Fibroblast of skin of left quadriceps (primary cell): ENCODE measurements at regions not wholly inside any gene's neighbourhood (a gene's known extent, or its start where the extent isn't known, plus 50 kb on each side); places are given as distances from the start of the nearest gene placed in this dataset.

ENCODE experiments used
- DNase-seq, 2 experiments: peaks; one replicate each; pipeline ENCODE4 v3.0.0-alpha.2; 2013; ENCODE audit warnings: low read depth in 2 of 2

DNA sequence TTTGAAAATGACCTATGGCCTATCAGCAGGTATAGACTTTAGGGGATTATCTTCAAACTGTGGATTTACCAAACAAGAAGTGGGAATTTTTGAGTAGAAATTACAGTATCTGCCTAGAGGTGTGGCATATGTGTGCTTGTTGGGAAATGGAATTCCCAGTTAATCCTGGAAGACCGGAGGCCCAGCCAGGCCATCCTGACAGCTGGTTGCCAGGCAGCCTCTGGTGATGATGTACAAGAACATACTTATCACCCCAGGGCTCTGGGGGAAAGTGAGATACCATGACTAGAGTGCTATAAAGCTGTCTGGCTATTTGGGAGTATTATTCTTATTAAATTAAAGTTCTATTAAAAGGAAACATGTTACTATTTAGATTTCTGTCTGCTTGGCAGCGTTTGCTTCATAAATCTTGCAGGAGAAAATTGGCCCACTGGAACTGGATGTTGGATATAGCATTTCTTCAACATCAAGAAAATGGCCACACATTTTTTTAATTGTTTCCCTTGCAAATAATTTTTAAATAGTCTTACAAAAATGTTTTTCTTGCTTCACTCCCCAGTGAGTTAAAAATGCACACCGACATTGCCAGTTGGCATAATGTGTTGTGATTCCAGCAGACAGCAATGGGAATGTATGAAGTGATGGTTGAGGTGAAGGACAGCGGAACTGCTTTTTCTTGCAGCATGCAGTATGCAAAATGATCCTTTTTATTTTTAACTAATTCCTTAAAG lies 187.8 kb downstream of the MYLK4 start:
- DNase-seq = no peak

DNA sequence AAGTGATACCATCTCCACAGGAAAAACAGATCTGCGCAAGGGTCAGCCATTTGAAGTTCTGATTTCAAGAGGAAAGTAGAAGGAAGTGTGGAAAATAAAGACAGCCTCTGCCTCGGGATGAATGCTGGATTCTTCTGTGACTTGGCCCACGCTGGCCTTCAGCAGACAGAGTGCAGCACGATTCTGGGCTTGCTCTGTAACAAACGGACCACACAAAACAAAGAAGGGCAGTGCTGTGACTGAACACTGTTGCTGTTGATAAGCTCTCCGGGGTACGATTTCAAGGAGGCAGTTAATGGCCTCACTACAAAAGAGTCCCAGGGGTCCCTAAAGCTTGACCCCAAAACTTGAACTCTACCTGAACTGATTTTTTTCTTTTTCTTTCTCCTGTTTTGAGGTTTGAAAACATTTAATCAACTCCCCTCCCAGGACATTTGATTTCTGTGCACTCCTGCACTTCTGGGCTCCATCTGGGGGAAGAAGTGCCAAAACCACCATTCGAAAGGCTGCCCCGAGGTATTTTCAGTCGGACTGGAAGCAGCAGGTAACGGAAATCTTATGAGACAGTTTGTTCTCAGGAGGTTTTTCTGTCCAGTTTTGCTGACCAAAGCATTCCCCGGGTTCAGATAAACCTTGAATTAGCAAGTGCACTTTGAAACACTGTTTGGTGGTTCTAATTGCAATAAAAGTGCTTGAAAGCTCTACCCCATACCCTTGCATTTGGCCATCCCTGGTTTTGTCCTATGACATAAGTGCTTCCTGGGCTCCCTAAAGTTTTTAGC lies 189.6 kb downstream of the MYLK4 start:
- no peak for DNase-seq

DNA sequence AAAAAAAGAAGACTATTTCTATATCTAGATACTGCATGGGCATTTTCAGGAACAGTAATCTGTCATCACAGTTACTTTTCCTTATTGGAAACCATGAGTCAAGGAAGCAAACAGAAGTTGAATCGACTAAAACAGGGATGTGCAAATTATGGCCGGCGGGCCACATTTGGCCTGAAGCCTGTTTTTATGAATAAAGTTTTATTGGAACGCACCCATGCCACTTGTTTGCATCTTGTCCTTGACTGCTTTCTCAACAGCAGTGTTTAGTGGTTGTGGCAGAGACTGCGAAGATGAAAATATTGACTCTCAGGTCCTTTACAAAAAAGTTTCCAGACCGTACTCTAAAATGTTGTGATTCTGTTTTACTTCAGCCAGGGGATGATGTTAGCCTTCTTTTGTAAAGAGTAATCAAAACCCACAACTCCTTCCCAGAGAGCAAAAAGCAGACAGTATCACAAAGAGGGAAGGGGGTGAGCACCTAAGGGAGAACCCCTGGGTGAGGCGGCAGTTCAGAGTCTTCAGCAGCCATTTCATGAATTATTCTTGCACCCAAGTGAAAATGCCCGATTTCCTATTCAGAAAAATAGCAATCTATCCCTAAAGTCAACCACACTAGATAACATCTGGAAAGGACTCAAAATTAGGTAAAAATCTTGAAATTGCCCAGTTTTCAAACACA lies 190.4 kb downstream of the MYLK4 start:
- DNase-seq = no peak

DNA sequence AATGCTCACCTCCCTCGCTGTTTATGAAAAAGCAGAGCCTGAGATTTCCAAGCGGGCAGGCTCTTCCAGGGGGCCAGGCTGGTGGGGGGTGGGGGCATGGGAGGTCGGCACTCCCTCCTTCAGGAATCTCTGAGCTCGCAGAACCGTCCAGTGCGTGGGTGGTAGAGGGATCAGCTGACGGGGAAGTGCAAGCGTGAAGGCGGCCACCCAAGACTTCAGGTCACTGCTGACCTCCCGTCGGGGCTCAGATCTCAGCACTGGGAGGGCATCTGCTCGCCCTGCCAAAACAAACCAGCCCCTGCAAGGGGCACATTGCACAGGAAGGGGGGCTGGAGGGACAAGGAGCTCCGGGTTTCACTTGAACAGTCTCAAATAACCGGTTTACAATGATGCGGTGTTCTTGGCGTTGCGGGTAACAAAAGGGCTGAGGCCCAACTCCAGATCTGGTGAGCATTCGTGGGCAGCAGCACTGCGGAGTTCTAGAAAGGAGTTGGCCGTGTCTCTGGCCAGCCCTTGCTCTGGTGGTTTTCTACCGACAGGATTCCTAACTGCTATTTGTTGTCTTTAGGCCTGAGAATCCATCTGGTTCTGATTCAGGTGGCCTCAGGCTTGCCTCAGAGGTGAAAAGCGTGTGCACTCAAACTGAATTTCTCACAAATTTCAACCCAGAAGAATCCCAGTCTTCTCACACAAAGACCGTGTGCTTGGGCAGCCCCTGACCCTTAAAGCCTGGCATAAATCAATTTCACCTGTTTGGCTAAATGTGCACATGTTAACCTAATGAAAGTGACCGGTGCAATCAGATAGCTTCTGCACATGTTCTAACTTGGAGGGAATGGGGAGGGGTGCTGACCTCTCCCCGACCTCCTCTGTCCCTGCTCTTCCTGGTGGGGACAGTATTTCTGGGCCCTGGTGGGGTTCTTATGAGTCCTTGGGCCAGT lies 191.6 kb downstream of the MYLK4 start:
- no peak for DNase-seq

DNA sequence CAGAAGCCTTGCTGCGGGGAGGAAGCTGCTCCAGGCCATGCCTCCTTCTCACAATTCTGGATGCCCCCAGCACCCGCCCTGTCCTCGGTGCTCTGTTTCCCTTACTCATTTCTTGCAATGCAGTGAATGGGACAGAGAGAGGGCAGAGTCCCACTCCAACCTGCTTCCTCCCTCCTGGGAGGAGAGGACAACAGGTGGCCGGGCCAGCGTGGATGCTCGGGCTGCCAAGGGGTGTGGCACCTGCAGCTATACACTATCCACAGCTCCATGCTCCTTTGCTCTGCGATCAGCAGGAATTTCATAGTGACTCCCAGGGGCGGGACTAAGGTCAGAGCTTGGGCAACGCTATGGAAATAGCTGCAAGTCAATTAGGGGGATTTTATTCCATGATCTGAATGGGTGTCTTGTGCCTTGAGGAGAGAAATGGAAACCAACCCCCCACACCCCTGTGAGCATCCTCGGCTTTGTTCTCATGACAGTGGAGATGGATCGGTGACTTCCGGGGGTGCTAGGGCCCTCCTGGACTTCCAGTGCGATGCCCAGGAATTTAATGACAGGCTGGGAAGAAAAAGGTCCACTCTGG lies 192.5 kb downstream of the MYLK4 start:
- no peak for DNase-seq

DNA sequence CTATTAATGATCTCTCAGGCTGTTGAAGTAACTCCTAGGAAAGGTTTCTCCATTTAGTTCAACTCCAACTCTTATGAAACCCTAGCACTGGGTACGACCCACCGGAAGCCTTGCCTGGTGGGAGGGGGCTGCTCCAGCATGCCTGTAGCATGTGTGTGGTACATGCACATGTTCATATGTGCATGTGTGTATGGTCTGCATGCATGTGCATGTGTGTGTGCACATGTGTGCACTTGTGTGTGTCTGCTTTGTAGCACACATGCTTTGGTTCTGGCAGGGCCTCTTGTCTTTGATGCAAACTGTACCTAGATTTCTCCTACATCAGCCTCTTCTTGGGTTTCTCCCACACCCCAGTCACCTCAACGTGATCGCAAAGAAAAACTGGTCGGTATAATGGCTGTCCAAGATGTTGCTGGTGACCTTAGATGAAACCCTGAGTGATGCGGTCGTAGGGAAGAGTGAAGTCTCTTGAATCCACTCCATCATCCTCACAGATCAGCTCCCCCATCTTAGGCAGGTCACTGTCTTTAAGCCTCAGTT lies 193.5 kb downstream of the MYLK4 start:
- no peak for DNase-seq

DNA sequence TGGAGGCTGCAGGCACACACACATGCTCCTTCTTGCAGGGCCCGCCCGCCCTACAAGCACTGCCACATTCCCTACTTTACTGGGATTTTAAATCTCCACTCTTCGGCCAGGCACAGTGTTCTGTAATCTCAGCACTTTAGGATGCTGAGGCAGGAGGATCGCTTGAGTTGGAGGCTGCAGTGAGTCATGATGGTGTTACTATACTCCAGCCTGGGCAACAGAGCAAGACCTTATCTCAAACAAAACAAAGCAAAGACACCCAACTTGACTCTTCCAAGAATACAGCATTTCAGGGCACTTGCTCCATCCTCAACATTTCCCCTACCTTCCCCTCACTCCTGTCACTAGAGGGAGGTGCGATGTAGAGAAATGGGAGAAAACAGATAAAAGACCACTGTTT lies 194.0 kb downstream of the MYLK4 start:
- DNase-seq = no peak

DNA sequence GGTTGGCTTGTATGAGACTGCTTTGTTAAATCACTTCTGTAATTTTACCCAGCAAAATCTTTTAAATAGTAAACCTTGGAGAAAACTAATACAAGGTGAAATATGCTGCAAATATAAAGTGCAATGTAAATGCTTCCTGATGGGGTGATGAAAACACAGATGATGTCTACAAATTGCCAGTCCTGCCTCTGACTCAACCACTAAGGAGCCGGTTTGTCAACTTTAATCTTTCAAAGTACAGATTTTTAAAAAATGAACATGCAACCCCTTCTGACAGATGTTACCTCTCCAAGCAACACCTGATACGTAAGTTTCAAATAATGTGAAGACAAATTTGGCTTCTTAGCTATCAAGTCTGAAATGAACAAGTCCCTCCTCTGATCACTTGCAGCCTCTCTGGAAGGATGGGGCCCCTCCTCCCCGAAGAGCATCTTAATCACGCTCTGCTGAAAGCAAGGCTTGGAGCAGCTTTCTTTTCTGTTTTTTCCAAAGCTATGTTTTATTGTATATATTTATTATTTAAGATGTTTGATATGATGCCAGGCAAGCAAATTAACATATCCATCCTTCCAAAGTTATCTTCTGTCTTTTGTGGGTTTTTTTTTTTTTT lies 196.0 kb downstream of the MYLK4 start:
- DNase-seq = no peak

DNA sequence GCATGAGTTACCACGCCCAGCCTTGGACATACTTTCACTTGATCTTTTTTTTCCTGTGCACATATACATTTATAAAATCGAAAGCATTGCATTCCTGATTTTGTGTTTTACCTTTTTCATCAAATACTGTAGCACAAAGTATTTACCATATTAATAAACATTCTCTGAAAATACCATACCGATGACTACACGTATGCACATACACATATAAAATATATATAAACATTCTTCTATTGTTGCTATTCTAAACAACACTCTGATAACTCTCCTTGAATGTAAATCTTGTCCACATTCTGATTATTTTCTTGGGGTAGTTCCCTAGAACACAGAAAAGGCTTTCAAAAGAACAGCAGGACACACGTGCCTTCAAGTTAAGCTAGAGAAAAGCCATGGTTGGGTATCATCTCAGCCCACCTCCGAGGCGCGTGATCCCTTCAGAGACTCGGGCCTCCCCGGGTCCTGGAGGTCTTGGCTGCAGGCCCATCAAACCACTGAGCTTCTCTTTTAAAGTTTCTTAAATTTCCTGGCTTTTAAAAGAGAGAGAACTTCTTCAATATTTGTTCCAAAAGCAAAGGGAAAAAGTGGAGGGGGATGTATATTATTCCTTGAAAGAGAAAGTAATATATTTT lies 198.1 kb downstream of the MYLK4 start:
- DNase-seq = no peak

DNA sequence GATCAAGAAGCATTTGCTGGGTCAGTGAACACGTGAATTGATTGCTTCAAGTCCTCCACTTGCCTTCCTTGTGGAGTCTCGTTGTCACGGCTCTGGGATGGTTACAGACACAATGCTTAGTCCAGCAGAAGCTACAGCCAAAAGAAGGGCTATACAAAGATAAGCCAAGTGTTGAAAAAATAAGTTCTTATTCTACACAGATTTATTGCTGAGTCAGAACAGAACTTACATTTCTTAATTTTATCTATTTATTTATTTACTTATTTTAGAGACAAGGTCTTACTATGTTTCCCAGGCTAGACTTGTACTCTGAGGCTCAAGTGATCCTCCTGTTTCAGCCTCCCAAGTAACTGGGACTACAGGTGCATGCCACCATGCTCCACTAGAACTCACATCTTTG lies 199.0 kb downstream of the MYLK4 start:
- no peak for DNase-seq

DNA sequence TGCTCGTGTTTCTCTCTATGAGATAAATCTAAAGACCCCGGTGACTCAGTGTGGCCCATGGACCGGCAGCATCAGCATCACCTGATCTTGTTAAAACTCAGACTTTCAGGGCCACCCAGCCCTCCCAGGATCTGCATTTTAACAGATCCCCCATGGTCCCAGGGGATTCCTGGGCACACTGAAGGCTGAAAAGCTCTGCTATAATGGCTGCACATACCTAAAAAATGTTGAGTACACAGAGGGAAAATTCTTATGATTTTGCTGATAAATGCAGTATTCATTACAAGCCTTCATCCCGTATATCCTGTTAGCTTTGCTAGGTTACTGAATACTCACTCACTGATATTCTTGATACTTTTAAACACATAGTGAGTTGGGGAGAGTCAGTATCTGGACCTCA lies 200.5 kb downstream of the MYLK4 start:
- DNase-seq = no peak

DNA sequence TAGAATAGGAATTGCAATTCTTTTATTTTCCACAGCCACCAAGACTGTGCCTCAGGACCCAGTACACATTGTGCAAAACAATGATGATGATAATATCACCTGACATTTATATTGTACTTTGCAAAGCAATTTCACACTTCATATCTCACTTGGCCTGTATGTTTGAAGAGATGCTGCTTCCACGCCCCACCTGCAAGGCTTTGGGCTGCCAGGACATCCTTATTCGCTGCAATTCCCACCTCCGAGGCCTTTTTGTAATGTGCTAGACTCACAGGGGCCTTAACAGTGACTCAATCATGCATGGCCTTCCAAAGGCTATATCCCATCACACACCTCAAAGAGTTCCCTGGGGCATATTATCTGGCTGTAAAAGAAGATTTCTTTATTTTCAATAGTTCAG lies 200.9 kb downstream of the MYLK4 start:
- no peak for DNase-seq

DNA sequence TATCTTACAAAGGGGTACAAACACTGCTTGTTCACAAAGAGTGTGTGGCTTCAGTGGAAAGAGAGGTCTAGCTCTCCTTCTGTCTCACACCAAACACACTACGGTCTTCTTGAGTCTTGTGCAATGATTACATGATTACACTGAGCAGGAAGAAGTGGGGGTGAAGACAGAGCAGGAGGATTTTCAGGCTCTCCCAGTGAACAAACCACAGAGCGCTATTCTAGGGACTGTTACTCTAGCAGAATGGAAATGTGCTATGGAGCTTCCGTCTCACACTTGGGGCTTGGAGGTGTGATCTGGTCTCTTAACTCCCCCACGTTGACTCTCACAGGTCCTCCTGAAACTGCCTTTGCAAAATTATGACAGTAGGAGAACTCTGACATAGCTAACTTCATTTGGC lies 203.4 kb downstream of the MYLK4 start:
- no peak for DNase-seq

DNA sequence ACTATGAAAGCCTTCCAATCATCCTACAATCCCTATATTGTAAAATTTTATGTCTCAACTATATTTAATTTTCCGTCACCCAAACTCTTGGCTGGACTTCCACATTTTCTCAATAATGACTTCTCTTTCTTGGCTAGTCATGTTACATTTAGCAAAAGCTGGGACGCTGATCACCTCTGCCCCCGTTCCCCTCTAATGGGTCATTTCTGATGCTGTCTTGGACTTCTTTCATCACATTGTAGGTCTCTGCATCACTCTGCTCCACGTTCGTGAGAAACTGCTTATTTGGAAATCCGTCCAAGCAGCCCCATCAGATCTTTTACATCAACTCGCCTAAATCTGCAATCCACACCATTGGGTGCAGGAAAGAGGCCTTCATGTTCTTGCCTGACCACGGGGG lies 203.8 kb downstream of the MYLK4 start:
- no peak for DNase-seq

DNA sequence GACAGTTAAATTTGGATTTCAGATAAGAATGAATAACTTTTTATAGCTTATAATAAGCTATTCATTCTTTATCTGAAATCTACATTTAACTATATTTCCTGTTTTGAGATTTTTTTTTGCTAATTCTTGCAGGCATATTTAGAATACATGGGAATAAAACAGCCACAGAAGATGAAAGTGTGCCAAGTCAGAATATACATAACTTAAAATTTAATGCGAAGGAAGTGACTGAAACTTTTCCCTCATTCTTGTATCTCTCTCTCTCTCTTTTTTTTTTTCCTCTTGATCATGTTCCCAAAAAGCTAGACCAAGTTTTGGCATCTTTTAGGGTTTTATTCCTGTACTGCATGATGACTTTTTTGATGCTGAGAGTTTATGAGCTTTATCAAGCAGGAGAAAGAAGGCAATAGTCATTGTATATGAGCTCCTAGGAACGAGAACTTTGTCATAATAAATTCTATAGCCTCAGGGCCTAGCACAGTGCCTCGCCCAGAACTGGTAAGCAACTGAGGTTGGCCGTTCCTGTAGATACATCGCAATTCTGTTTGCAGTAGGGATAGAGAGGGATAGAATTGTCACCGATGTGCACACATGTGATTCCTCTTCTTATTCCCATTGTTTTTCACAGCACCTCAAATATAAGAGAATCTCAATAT lies 205.2 kb downstream of the MYLK4 start:
- DNase-seq = no peak

DNA sequence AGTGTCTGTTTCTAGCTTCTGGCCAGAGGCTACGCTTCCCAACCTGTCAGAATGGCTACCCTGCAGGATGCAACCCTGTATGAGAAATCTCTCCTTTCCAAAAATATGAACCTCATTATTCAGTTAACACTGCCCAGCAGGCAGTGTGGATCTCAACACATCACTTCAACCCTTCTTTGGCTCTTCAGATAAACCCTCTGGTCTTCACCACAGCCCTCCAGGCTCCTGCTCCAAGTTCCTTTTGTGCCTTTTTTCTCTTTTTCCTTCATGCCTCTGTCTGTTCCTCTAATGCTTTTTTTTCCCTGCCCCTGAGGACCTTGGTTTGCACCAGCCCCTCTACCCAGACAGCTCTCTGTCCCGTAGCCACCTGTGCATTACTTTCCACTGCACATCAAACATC lies 207.4 kb downstream of the MYLK4 start:
- no peak for DNase-seq

DNA sequence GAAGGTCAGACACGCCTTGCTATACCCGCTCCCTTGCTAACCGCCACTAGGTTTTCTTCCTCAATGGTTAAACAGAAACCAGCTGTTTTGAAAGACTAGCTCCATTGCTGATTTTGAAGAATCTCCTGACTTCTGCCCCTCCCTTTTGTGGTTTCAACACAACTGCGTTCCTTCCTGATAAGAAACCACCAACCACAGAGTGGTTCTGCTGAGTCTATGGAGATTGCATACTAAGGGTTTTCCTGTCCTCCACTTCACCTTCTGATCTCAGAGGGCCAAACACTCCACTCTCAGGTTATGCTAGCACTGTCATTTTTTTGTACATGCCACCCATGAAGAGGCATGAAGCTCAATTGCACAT lies 207.9 kb downstream of the MYLK4 start:
- peak; percentile 25 to 27 for DNase-seq

DNA sequence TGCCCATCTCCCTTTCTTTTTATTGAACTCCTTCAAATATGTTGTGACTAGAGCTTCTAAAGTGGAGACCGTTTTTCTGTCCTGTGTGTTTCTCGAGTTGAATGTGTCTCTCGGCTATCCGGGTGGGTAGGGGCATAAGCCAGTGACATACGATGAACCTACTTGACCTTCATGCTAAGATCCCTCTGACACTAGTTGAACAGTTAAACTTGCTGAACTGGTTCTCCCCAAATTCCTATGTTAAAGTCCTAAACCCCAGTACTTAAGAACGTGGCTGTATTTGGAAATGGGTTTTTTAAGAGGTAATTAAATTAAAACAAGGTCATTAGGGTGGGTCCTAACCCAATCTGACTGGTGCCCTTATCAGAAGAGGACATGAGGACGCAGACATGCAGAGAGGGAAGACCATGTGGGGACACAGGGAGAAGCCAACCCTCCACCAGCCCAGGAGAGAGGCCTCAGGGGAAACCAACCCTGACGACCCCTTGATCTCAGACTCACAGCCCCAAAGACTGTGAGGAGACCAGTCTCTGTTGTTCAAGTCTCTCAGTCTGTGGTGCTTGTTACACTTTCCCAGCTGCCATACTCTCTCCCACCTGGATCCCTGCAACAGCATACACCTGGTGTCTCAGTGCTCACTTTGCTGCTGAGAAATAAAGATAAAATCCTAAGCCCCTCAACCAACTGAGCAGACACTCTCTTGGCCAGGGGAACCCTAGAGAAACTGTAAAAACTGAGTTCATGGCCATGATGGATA lies 208.4 kb downstream of the MYLK4 start:
- DNase-seq = no peak

DNA sequence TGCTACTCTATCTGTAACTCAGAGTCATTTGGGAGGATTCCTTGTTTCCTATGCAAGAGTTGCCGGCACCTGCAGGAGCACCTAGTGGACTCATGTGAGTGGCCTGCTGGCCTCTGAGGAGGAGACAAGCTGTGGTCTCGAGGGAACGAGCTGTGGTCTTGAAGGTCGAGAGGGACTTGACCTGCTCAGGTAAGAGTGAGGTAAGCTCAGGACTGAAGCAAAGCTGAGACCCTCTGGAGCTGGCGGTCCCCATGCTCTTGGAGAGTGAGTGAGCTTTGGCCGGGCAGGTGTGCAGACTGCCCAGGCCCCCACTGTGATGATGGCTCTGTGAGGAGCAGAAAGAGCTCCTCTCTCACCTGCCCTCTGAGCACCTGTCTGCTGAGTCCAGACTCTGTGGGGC lies 214.3 kb downstream of the MYLK4 start:
- DNase-seq = no peak
